ENCODE measurements at regions not wholly inside any gene's neighbourhood (a gene's known extent, or its start where the extent isn't known, plus 50 kb on each side); places are given as distances from the start of the nearest gene placed in this dataset.

- intact Hi-C loops (cut with DNase I), result no loop called here
Observed at GRCh38 chr22:22818202-22818538, 69.4 kb upstream of the IGLL5 start.

GRCh38 chr22:22818861-22819855, 68.5 kb upstream of the IGLL5 start:
- intact Hi-C loops (cut with DNase I), result no loop called here
- H3K27me3 ChIP-seq, result no peaks in the 10 kb centered on the region

More at GRCh38 chr22:22818202-22818538, 69.4 kb upstream of the IGLL5 start:
- H3K36me3 ChIP-seq, result no peaks in the 10 kb centered on the region
- no peaks in the 10 kb centered on the region for H3K27me3 ChIP-seq
- H3K9me3 ChIP-seq, result no peaks in the 10 kb centered on the region
- no peaks in the 10 kb centered on the region for H3K4me1 ChIP-seq
- H3K4me3 ChIP-seq, result no peak overlapping the region
- H3K27ac ChIP-seq, result no peak overlapping the region
- no peak for DNase-seq (ENCODE audit: low spot score in 2 of 2)
- TF ChIP-seq, protein P1, sequence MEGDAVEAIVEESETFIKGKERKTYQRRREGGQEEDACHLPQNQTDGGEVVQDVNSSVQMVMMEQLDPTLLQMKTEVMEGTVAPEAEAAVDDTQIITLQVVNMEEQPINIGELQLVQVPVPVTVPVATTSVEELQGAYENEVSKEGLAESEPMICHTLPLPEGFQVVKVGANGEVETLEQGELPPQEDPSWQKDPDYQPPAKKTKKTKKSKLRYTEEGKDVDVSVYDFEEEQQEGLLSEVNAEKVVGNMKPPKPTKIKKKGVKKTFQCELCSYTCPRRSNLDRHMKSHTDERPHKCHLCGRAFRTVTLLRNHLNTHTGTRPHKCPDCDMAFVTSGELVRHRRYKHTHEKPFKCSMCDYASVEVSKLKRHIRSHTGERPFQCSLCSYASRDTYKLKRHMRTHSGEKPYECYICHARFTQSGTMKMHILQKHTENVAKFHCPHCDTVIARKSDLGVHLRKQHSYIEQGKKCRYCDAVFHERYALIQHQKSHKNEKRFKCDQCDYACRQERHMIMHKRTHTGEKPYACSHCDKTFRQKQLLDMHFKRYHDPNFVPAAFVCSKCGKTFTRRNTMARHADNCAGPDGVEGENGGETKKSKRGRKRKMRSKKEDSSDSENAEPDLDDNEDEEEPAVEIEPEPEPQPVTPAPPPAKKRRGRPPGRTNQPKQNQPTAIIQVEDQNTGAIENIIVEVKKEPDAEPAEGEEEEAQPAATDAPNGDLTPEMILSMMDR (IDR thresholded peaks at IDR 0.05), result no peak

GRCh38 chr22:22820076-22820475, 67.5 kb upstream of the IGLL5 start:
- no peak for DNase-seq (ENCODE audit: low spot score in 2 of 2)

More at GRCh38 chr22:22818861-22819855, 68.5 kb upstream of the IGLL5 start:
- no peaks in the 10 kb centered on the region for H3K9me3 ChIP-seq
- H3K36me3 ChIP-seq, result no peaks in the 10 kb centered on the region
- DNase-seq (ENCODE audit: low spot score in 2 of 2), result no peak
- H3K27ac ChIP-seq, result no peak overlapping the region
- H3K4me3 ChIP-seq, result no peak overlapping the region
- TF ChIP-seq, protein P1 (IDR thresholded peaks at IDR 0.05), result no peak
- no peaks in the 10 kb centered on the region for H3K4me1 ChIP-seq

GRCh38 chr22:22820626-22821025, 67.0 kb upstream of the IGLL5 start:
- no peak for DNase-seq (ENCODE audit: low spot score in 2 of 2)
- no peaks in the 10 kb centered on the region for H3K9me3 ChIP-seq
- H3K27ac ChIP-seq, result no peak overlapping the region
- TF ChIP-seq, protein P1 (IDR thresholded peaks at IDR 0.05), result no peak
- H3K4me3 ChIP-seq, result no peak overlapping the region
- no peaks in the 10 kb centered on the region for H3K4me1 ChIP-seq
- H3K27me3 ChIP-seq, result no peaks in the 10 kb centered on the region
- H3K36me3 ChIP-seq, result no peaks in the 10 kb centered on the region
- intact Hi-C loops (cut with DNase I), result no loop called here

More at GRCh38 chr22:22820076-22820475, 67.5 kb upstream of the IGLL5 start:
- no peaks in the 10 kb centered on the region for H3K36me3 ChIP-seq
- intact Hi-C loops (cut with DNase I), result no loop called here
- no peaks in the 10 kb centered on the region for H3K4me1 ChIP-seq
- no peak overlapping the region for H3K27ac ChIP-seq
- TF ChIP-seq, protein P1 (IDR thresholded peaks at IDR 0.05), result no peak
- H3K27me3 ChIP-seq, result no peaks in the 10 kb centered on the region
- no peaks in the 10 kb centered on the region for H3K9me3 ChIP-seq
- H3K4me3 ChIP-seq, result no peak overlapping the region

GRCh38 chr22:22821340-22821739, 66.3 kb upstream of the IGLL5 start:
- no peak for DNase-seq (ENCODE audit: low spot score in 2 of 2)
- H3K9me3 ChIP-seq, result no peaks in the 10 kb centered on the region
- no peaks in the 10 kb centered on the region for H3K4me1 ChIP-seq
- intact Hi-C loops (cut with DNase I), result no loop called here
- H3K27ac ChIP-seq, result no peak overlapping the region
- no peak overlapping the region for H3K4me3 ChIP-seq
- TF ChIP-seq, protein P1 (IDR thresholded peaks at IDR 0.05), result no peak
- no peaks in the 10 kb centered on the region for H3K36me3 ChIP-seq
- H3K27me3 ChIP-seq, result no peaks in the 10 kb centered on the region

All from ascending aorta (tissue), 2 donors.